Naive B cell (primary cell): ENCODE measurements at regions not wholly inside any gene's neighbourhood (a gene's known extent, or its start where the extent isn't known, plus 50 kb on each side); places are given as distances from the start of the nearest gene placed in this dataset.
"Not testable (repeated sequence)": the region's sequence is repeated elsewhere in the genome, so short reads cannot be mapped to it uniquely, and the experiment has no call there.

Source experiments
- ATAC-seq, 2 donors: fragments of 150-1000 bp; cut with Tn5 transposase; 2 replicates each; pipeline ENCODE4 v1.10.0; 2021; ENCODE audit warnings: low read depth in 2 of 2, mild to moderate bottlenecking in 2 of 2, moderate library complexity in 2 of 2
- DNase-seq: peaks from one replicate; pipeline ENCODE4 v3.0.0; 2022
- H3K27ac Mint-ChIP-seq, 6 donors: one replicate each; pipeline ENCODE4 v1.8.0; 2020 to 2022; ENCODE audit warnings: mild to moderate bottlenecking in 6 of 6, mixed read lengths in 6 of 6, moderate library complexity in 5 of 6, inconsistent platforms in 2 of 6
- H3K27me3 Mint-ChIP-seq, 3 donors: one replicate each; pipeline ENCODE4 v1.8.0; 2021 to 2022; ENCODE audit warnings: mixed read lengths in 3 of 3, mild to moderate bottlenecking in 1 of 3
- H3K36me3 Mint-ChIP-seq, 2 donors: one replicate each; pipeline ENCODE4 v1.8.0; 2020 to 2022; ENCODE audit warnings: mixed read lengths in 2 of 2, inconsistent platforms in 1 of 2, mild to moderate bottlenecking in 1 of 2
- H3K4me1 Mint-ChIP-seq, 3 donors: one replicate each; pipeline ENCODE4 v1.8.0; 2020 to 2022; ENCODE audit warnings: mixed read lengths in 3 of 3, inconsistent platforms in 1 of 3, mild to moderate bottlenecking in 1 of 3, moderate library complexity in 1 of 3
- H3K4me3 Mint-ChIP-seq, 8 donors: one replicate each; pipeline ENCODE4 v1.8.0; 2020 to 2022; ENCODE audit warnings: mild to moderate bottlenecking in 8 of 8, mixed read lengths in 8 of 8, moderate library complexity in 8 of 8, inconsistent platforms in 2 of 8
- H3K9me3 Mint-ChIP-seq, 7 donors: one replicate each; pipeline ENCODE4 v1.8.0; 2020 to 2022; ENCODE audit warnings: mixed read lengths in 7 of 7, mild to moderate bottlenecking in 5 of 7, inconsistent platforms in 2 of 7, moderate library complexity in 1 of 7

DNA sequence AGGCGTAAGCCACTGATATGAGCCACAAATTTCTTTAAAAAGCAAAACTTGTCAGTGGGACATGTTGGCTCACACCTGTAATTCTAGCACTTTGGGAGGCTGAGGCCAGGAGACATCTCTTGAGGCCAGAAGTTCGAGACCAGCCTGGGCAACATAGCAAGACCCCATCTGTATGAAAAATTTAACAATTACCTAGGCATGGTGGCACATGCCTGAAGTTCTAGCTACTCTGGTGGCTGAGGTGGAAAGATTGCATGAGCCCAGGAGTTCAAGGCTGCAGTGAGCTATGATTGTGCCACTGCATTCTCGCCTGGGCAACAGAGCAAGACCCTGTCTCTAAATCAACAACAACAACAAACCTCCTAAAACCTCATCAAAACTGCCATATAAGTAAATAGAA, 147.6 kb upstream of the BARHL2 start:
- DNase-seq (no peak), ATAC-seq (no peak)
- Mint-ChIP-seq H3K4me1 (no peaks in the 10 kb centered on the region), H3K27ac (no peak overlapping the region), H3K27me3 (peaks cover 0 to 10% (median 10%) of the 10 kb centered on the region in 3 donors), H3K4me3 (no peak overlapping the region), H3K9me3 (peaks cover 0 to 18% (median 14%) of the 10 kb centered on the region in 7 donors), H3K36me3 (peaks cover 0 to 5% of the 10 kb centered on the region in 2 donors)

DNA sequence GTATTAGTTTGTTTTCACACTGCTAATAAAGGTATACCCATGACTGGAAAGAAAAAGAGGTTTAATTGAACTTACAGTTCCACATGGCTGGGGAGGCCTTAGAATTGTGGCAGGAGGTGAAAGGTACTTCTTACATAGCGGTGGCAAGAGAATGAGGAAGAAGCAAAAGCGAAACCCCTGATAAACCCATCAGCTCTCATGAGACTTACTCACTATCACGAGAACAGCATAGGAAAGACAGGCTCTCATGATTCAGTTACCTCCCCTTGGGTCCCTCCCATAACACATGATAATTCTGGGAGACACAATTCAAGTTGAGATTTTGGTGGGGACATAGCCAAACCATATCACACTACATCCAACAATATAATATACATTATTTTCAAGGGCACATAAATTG, 145.7 kb upstream of the BARHL2 start:
- peaks cover 0 to 18% (median 14%) of the 10 kb centered on the region in 7 donors for H3K9me3 Mint-ChIP-seq
- H3K27me3 Mint-ChIP-seq: peaks cover 5 to 16% (median 16%) of the 10 kb centered on the region in 3 donors
- DNase-seq: no peak

GRCh38 chr1:90861421-90861820, 144.3 kb upstream of the BARHL2 start:
- not testable (repeated sequence) for ATAC-seq, H3K4me1 Mint-ChIP-seq, DNase-seq, H3K4me3 Mint-ChIP-seq, H3K36me3 Mint-ChIP-seq, H3K27ac Mint-ChIP-seq
- Mint-ChIP-seq H3K27me3 (peaks cover 14 to 25% (median 22%) of the 10 kb centered on the region in 3 donors), H3K9me3 (peaks cover 0 to 18% (median 14%) of the 10 kb centered on the region in 7 donors)

More for the DNA sequence above, 145.7 kb upstream of the BARHL2 start:
- H3K36me3 Mint-ChIP-seq: peaks cover 0 to 5% of the 10 kb centered on the region in 2 donors
- no peak overlapping the region for H3K27ac Mint-ChIP-seq
- no peak overlapping the region for H3K4me3 Mint-ChIP-seq
- H3K4me1 Mint-ChIP-seq: no peaks in the 10 kb centered on the region
- ATAC-seq: no peak

- DNase-seq: no peak
- Mint-ChIP-seq H3K4me1 (peaks cover 4 to 9% (median 8%) of the 10 kb centered on the region in 3 donors), H3K27me3 (peaks cover 40 to 54% (median 41%) of the 10 kb centered on the region in 3 donors), H3K4me3 (no peak overlapping the region), H3K27ac (peak overlapping the region in 1 of 6 donors; percentile 18), H3K36me3 (peaks cover 0 to 5% of the 10 kb centered on the region in 2 donors), H3K9me3 (peaks cover 0 to 10% (median 5%) of the 10 kb centered on the region in 7 donors)
- ATAC-seq: no peak
Observed at GRCh38 chr1:90856463-90857007, 139.4 kb upstream of the BARHL2 start.

- Mint-ChIP-seq H3K36me3 (no peaks in the 10 kb centered on the region), H3K4me3 (no peak overlapping the region), H3K4me1 (peaks cover 8 to 17% (median 11%) of the 10 kb centered on the region in 3 donors), H3K9me3 (peaks cover 0 to 2% (median 0%) of the 10 kb centered on the region in 7 donors), H3K27me3 (peaks cover 40 to 62% (median 41%) of the 10 kb centered on the region in 3 donors), H3K27ac (no peak overlapping the region)
- ATAC-seq (no peak), DNase-seq (no peak)
Observed at GRCh38 chr1:90854397-90854924, 137.4 kb upstream of the BARHL2 start.

DNA sequence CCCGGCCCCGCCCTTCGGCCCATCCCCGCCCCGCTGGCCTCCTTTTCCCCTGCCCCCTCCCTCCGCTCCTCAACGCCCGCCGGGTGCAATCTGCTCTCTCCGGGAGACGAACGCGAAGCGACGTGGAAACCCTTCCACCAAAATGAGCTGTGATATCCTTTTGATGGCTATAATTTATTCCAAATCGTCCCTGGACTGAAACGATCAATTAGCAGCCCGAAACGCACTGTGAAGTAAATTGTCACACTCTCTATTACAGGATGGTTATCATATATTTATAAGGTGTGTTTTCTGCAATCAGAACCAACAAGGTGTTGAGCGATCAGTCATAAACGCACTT, 134.6 kb upstream of the BARHL2 start:
- Mint-ChIP-seq H3K27ac (peak overlapping the region in 1 of 6 donors; percentile 24), H3K27me3 (peaks cover 43 to 68% (median 44%) of the 10 kb centered on the region in 3 donors), H3K9me3 (peaks cover 0 to 4% (median 0%) of the 10 kb centered on the region in 7 donors), H3K36me3 (peaks cover 0 to 8% of the 10 kb centered on the region in 2 donors), H3K4me3 (peak overlapping the region; percentile 72 to 92 (median 86)), H3K4me1 (peaks cover 8 to 17% (median 11%) of the 10 kb centered on the region in 3 donors)
- ATAC-seq (no peak), DNase-seq (no peak)

DNA sequence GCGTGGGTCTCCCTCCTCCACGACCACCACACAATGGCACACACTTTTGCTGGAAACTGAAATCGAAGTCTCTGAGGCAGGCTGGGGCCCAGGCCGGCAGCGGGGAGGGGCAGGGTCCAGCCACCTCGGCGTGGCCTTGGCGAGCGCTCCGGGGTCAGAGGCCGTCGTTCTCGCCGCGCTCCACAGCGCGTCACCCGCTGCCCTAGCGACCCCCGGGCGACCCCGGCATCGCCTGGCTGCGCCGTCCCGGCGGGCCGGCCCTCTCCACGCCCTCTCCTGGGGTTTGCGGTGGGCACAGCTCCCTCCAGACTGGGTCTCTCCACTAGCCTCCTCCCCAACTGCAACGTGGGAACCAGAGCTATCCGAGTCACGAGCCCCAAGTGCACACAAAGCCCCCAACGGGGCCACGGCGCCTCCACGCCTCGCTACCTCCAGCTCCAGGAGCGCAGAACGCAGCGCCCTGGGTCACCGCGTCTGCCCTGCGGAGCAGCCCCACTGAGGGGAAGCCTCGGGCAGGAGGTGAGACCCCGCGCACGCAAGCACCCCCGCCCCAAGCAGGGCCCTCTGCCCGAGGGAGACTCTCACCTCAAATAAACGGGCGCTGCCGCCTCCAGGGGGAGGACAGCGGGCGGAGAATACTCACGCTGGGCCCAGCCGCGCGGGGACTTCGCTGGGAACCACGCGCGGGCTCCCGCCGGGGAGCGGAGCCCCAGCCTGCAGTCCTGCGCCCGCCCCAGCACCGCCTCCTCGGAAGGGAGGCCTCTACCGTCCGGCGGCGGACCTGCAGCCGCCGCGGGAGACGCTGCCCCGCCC, 134.0 kb upstream of the BARHL2 start:
- DNase-seq (peak; percentile 65), ATAC-seq (peak; percentile 94 to 95)
- Mint-ChIP-seq H3K27ac (peak overlapping the region in 2 of 6 donors; percentile 47 to 55), H3K36me3 (peaks cover 0 to 8% of the 10 kb centered on the region in 2 donors), H3K27me3 (peaks cover 37 to 68% (median 40%) of the 10 kb centered on the region in 3 donors), H3K4me3 (peak overlapping the region; percentile 81 to 95 (median 90)), H3K4me1 (peaks cover 8 to 17% (median 11%) of the 10 kb centered on the region in 3 donors), H3K9me3 (peaks cover 0 to 4% (median 0%) of the 10 kb centered on the region in 7 donors)

DNA sequence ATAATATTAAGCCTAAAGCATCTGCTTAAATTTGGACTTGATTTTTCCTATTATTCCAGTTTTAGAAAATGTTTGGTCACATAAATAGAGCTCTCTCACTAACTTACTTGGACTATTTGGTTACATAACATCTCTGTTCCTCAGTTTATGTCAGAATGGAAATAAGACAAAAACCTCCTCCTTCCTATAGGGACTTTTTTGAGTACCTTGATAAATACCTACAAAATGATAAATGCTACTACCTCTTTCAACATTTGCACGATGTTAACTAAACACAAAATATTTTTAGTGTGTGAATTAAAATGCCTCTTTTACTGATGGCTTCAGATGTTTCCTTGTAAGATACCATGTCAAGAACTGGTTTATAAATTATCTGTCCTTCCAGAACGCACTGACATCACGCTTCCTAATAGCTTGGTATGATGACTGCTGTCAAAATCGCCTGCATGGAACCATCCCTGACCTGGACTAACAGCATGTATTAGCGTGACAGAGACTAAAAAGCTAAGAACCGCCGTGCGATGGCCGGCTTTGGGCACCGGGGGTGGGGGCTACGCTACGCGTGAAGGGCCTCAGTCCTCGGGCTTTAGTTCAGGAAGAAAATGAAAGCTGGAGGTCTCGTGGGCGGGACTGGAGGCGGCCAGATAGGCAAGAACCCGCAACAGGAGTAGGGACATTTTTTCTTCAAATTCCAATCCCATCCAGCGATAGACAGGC, 133.2 kb upstream of the BARHL2 start:
- Mint-ChIP-seq H3K9me3 (peaks cover 0 to 4% (median 0%) of the 10 kb centered on the region in 7 donors), H3K4me1 (peaks cover 8 to 17% (median 11%) of the 10 kb centered on the region in 3 donors), H3K4me3 (peak overlapping the region; percentile 81 to 95 (median 90)), H3K36me3 (peaks cover 0 to 8% of the 10 kb centered on the region in 2 donors), H3K27me3 (peaks cover 32 to 64% (median 42%) of the 10 kb centered on the region in 3 donors), H3K27ac (peak overlapping the region in 1 of 6 donors; percentile 55)
- DNase-seq: no peak
- no peak for ATAC-seq

- no peak overlapping the region for H3K27ac Mint-ChIP-seq
- peaks cover 0 to 5% (median 2%) of the 10 kb centered on the region in 7 donors for H3K9me3 Mint-ChIP-seq
- ATAC-seq (no peak), DNase-seq (no peak)
- H3K27me3 Mint-ChIP-seq: peaks cover 82 to 87% (median 85%) of the 10 kb centered on the region in 3 donors
- H3K4me1 Mint-ChIP-seq: peaks cover 5 to 21% (median 12%) of the 10 kb centered on the region in 3 donors
- H3K4me3 Mint-ChIP-seq: no peak overlapping the region
- peaks cover 0 to 7% of the 10 kb centered on the region in 2 donors for H3K36me3 Mint-ChIP-seq
Observed at GRCh38 chr1:90841473-90841872, 124.4 kb upstream of the BARHL2 start.

GRCh38 chr1:90840352-90840751, 123.2 kb upstream of the BARHL2 start:
- Mint-ChIP-seq H3K4me3 (peak overlapping the region in 1 of 8 donors; percentile 31), H3K36me3 (peaks cover 0 to 7% of the 10 kb centered on the region in 2 donors), H3K27me3 (peaks cover 77 to 92% (median 89%) of the 10 kb centered on the region in 3 donors), H3K4me1 (peaks cover 8 to 29% (median 16%) of the 10 kb centered on the region in 3 donors), H3K9me3 (peaks cover 0 to 8% (median 3%) of the 10 kb centered on the region in 7 donors), H3K27ac (no peak overlapping the region)
- ATAC-seq: no peak
- DNase-seq: no peak

DNA sequence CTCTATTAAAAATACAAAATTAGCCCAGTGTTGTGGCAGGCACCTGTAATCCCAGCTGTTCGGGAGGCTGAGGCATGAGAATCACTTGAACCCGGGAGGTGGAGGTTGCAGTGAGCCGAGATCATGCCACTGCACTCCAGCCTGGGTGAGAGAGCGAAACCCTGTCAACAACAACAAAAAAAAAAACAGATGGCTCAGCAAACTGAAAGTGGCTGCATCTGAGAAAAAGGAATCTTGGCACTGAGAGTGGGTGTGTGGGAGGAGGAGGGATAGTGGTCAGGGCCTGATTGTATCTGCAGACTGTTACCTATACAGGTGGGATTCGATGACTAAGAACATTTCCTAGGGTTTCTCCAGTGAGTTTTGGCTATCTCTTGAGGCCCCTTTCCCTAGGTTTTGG, 122.2 kb upstream of the BARHL2 start:
- Mint-ChIP-seq H3K36me3 (peaks cover 0 to 7% of the 10 kb centered on the region in 2 donors), H3K27me3 (peaks cover 77 to 92% (median 89%) of the 10 kb centered on the region in 3 donors)
- DNase-seq: no peak

GRCh38 chr1:90838720-90839119, 121.6 kb upstream of the BARHL2 start:
- peaks cover 23 to 45% (median 32%) of the 10 kb centered on the region in 3 donors for H3K4me1 Mint-ChIP-seq
- H3K27ac Mint-ChIP-seq: peak overlapping the region in 1 of 6 donors; percentile 49
- ATAC-seq (no peak), DNase-seq (no peak)
- no peak overlapping the region for H3K4me3 Mint-ChIP-seq
- peaks cover 0 to 8% (median 3%) of the 10 kb centered on the region in 7 donors for H3K9me3 Mint-ChIP-seq
- peaks cover 0 to 7% of the 10 kb centered on the region in 2 donors for H3K36me3 Mint-ChIP-seq
- peaks cover 78 to 92% (median 89%) of the 10 kb centered on the region in 3 donors for H3K27me3 Mint-ChIP-seq

More for the DNA sequence above, 122.2 kb upstream of the BARHL2 start:
- H3K9me3 Mint-ChIP-seq: peaks cover 0 to 8% (median 3%) of the 10 kb centered on the region in 7 donors
- no peak for ATAC-seq
- no peak overlapping the region for H3K4me3 Mint-ChIP-seq
- no peak overlapping the region for H3K27ac Mint-ChIP-seq
- H3K4me1 Mint-ChIP-seq: peaks cover 17 to 39% (median 26%) of the 10 kb centered on the region in 3 donors

GRCh38 chr1:90837420-90837819, 120.3 kb upstream of the BARHL2 start:
- DNase-seq (no peak), ATAC-seq (no peak)
- Mint-ChIP-seq H3K36me3 (peaks cover 0 to 7% of the 10 kb centered on the region in 2 donors), H3K4me1 (peaks cover 23 to 46% (median 33%) of the 10 kb centered on the region in 3 donors), H3K27me3 (peaks cover 76 to 94% (median 89%) of the 10 kb centered on the region in 3 donors), H3K27ac (no peak overlapping the region), H3K4me3 (peak overlapping the region in 1 of 8 donors; percentile 64), H3K9me3 (peaks cover 0 to 8% (median 3%) of the 10 kb centered on the region in 7 donors)
